Kidney tubule cell (primary cell): ENCODE measurements at regions not wholly inside any gene's neighbourhood (a gene's known extent, or its start where the extent isn't known, plus 50 kb on each side); places are given as distances from the start of the nearest gene placed in this dataset.
"Not testable (repeated sequence)": the region's sequence is repeated elsewhere in the genome, so short reads cannot be mapped to it uniquely, and the experiment has no call there.

Source experiments
- DNase-seq: peaks from one replicate; pipeline ENCODE4 v3.0.0-alpha.2; 2018; ENCODE audit warnings: low spot score

DNA sequence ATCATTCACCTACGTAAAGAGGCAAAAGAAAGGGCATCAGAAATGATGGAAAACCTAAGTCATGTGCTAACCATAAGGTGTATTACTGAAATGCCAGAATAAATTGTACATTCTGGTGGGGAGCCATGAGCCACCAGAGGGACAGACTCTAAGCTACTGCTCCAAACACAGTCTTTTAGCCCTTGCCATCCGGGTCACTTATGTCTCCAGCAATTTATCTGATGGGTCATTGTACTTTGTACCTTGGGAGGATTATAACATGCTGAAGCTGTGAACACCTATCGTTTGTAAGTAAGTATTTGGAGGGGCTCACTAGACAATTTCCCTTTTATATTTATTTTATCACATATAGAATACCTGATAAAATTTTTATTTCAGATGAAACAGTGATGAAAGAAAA is 495.1 kb downstream of the KIF4B start:
- DNase-seq = no peak

DNA sequence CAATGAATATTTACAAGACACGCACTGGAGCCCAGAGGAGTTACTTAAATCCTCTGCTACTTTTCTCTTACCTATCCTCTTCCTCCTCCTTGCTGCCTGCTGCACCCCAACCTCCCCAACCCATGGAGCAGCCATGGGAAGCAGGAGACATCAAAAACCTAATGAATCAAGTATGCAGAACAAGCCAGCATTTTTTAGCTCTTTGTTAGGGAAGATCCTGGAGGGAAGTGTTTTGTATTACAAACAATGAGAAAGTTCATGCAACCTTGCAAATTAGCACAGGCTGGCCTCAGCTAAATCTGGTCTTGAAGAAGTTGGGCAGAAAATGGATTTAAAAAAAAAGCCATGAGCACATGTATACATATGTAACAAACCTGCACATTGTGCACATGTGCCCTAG is 498.8 kb downstream of the KIF4B start:
- no peak for DNase-seq

DNA sequence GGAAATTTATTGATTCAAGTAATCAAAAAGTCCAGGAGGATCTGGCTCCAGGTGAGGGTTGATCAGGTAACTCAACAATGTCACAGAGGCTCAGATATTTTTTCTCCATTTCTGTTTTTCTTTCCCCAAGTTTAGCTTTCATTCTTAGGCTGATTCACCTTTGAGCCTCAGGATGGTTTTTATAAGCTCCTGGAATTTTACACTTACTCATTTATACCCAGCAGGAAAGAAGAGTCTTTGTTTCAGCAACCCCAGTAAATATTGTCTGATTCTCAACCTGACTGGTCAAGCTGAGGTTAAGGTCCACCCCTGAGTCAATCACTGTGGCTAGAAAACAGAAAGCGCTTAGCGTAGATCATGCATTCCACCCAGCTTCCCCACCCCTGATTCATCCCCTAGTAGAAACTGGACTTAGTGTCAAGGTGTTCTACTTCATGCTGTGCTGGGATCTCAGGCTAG is 500.6 kb downstream of the KIF4B start:
- peak; percentile 89 for DNase-seq

DNA sequence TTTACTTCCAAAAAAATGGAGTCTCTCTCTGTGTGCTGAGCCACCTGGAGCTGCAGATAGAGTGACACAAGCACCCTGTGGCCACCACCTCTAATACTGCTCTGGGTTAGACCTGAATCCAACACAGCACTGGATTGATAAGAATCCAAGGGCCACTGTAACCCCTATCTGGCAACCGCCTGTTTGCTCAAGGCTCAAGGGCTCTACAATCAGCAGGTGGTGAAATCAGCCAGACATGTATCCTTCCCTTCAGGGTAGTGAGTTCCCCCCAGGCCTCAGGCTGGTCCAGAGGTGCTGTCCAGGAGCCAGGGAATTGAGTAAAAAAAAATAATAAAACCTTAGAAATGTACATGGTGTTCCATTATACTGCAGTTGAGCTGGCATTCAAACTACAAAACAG is 509.0 kb downstream of the KIF4B start:
- DNase-seq = no peak

DNA sequence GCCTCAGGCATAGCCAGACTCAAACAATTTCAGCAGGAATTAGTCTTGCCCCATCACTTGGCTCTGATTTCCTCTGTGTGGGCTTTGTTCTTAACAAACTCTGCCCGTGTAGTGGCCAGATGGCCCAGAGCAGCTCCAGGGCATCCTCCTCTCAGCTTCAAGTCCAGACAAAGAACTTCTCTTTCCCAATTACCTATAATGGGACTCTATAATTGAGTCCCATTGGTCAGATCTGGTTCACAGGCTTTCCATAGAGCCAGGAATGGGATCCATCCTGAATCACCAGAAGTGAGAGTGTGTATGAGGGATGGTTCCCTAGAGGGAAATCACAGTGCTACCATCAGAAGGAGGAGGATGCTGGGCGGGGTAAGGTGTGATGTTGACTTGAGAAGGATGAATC is 515.8 kb downstream of the KIF4B start:
- DNase-seq = no peak

DNA sequence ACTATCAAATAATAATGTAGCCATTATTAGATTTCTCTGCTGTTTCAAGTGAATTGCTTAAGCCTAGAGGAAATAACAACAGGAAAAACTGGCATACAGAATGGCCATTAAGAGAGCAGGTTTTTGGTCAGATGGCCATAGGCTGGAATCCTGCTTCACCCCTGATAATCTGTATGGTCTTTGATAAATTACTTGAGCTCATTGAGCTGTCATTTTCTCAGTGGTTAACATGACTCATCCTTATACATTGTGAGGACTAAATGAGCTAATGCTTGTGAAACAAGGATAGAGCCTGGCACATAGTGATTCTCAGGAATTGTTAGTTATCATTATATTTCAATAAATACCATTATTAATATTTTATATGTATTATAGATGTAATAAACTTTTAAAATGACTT is 516.5 kb downstream of the KIF4B start:
- peak; percentile 68 for DNase-seq

DNA sequence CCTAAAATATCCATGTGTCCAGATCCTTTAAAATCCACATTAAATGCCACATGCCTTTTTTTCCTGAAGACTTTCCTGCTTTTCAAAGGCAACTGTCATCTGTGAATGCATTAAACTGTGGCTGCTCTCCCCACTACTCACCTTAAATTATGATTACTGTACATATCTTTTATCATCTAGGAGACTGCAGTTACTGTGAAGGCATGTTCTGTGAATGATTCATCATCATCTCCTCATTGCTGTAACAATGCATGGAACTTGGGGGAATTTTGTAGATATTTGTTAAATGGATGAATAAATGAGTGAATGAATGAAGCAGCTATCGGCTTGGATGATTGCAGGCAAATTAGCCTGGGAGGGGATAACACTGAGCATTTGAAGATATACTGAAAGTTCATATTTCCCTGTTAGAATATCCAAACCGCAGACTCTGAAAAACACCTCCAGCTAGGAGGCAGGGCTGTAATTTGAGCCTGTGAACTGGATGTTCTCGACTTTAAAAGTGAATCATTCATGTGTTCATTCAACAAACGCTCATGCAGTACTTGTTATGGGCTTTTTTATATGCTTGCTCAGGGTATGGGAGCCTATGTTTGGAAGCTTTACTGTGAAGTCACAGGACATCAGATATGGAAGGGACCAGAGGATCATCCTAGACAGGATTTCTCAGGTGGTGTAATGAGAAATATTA is 519.2 kb downstream of the KIF4B start:
- DNase-seq = peak; percentile 55

DNA sequence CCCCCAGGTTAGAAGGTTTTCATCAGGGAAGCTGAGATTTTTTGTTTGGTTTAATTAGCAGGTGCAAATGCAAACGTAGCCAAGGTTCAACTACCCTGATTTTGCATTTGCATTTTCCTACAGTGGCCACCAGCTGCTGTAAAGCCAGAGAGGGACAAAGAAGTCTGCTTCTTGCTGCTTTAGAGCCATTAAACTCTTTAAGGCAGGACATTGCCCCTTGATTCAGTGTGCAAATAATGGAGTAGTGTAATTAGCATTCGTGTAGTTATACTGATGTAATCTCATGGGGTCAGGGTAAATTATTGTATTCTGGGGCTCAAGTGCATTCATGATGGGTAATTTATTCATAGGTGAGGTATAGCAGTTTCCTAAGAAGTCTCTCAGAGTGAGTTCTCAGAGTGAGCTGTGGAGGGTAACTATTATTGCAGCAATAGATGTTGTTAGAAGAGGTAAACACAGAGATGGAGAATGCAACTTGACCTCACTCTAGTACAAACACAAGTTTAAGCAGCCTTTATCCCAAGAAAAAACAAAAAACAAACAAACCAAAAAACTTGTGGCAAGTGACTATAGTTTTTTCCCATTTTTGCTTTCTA is 526.5 kb downstream of the KIF4B start:
- no peak for DNase-seq

DNA sequence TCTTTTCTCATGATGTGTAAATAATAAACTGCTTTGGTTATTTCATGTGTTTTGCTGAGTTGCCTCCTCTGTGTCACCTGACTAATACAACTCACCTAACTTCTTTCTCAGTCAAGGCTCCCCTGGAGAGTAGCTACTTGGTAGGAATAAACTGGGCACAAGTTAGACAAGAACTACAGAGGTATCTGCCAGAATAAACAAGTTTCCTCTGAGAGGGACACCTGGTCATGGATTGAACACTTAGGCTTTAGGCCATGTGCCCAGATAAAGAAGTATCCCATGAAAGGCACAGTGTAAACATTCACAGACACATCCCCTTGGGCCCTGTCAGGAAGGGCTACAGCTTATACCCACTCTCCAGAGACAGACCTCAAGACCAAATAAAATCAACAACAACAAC is 532.5 kb downstream of the KIF4B start:
- no peak for DNase-seq

DNA sequence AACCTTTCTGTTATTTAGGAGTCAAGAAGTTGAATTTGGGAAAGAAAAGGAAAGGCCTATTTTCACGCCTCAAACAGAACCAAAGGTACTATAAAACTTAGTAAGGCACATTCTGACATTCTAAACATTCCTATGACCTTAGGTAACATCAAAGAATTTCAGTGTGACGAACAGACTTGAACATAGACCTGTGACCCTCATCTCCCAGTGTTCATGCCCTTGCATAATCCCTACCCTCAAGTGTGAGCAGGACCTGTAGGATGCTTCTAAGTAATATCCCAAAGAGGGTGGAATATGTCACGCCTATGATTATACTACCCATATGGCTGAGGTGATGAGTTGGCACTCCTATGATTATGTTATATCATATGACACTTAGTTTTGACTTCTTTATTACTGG is 540.9 kb downstream of the KIF4B start:
- DNase-seq = peak; percentile 53

DNA sequence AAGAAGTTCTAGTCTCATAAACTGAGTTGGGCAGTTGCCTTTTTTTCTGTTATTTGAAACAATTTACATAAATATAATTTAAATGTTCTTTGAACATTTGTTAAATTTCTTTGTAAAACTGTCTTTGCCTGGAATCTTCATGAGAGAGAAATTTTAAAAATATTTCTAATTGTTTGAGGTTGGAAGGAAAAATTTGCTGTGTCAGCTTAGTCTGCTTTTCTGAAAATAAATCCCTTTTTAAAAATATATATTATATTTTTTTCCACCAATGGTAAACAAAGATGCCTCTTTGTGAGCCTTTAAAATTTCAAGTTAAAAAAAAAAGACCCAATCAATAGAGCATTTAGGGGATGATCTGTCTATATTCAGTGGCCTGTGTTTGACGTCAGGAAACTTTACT is 542.7 kb downstream of the KIF4B start:
- no peak for DNase-seq

DNA sequence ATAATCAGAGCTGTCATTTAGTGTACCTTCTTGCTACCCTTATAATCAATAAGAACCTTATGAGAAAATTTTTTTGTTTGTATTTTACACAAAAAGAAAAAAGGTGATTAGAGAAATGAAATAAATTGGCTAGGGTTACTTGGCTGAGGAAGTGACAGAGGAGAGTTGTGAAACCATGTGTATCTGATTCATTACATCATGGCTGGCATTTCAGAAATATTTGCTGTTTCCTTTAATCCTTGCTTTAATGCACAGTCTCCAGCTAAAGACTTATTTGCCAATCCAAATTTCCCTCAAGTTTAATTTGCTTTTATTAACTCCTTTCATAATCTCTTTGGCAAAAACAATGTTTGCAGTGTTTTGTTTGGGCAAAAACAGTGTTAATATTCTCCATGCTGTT is 543.1 kb downstream of the KIF4B start:
- no peak for DNase-seq

DNA sequence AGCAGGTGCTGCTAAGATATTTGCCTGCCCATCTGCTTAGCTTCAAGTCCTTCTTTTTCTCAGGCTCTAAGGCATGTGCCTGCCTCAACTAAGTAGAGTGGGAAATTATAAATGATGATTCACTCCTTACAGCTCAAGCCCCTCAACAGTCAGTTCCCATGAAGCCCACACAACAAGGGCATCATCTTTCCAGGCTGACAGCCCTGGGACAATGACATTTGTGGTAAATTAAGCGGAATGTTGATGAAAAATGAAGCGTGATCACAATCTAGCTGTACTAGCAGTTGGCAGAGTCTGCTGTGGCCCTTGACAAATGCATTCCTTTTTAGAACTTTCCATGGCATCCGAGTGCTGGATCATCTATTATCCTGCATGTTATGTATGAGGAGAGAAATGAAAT is 548.6 kb downstream of the KIF4B start:
- no peak for DNase-seq

DNA sequence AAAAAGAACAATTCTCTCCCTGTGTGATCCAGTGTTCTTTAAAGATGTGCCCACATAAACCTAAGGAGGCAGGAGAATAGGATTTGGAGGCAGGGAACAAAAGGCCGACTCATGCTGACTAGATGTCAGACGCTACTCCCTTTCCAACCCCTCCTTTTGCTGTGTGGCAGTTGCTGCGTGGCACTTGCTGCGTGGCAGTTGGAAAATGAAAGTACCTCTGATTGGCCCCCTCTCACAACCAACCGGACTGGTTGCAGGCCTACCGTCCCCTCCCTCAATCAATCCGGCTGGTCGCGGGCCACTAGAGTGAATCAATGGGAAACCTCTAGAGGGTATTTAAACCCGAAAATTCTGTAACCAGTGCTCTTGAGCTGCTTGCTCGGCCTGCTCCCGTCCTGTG is 551.0 kb downstream of the KIF4B start:
- no peak for DNase-seq

DNA sequence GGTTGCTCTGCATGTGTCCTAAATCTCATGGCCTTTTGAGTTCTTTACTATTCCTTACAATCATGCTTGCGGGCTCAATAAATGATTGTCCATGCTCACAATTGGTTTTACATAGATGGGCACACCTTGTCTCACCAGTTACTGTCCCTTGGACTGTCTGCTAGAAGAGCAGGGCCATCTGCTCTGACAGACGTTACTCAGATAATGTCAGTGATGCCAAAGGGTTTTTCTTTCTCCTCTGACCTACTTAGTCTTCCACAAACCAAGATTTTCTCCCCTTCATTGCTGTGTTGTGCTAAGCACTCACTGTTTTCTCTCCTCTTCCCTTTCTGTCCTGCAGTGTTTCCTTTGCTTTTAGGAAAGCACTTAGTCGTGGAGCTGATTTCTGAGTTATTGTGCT is 562.3 kb downstream of the KIF4B start:
- DNase-seq = no peak

DNA sequence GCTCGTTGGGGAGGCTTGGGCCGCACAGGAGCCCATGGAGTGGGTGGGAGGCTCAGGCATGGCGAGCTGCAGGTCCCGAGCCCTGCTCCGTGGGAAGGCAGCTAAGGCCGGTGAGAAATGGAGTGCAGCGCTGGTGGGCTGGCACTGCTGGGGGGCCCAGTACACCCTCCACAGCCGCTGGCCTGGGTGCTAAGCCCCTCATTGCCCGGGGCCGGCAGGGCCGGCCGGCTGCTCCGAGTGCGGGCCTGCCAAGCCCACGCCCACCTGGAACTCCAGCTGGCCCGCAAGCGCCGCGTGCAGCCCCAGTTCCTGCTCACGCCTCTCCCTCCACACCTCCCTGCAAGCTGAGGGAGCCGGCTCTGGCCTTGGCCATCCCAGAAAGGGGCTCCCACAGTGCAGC is 573.3 kb downstream of the KIF4B start:
- DNase-seq = not testable (repeated sequence)

DNA sequence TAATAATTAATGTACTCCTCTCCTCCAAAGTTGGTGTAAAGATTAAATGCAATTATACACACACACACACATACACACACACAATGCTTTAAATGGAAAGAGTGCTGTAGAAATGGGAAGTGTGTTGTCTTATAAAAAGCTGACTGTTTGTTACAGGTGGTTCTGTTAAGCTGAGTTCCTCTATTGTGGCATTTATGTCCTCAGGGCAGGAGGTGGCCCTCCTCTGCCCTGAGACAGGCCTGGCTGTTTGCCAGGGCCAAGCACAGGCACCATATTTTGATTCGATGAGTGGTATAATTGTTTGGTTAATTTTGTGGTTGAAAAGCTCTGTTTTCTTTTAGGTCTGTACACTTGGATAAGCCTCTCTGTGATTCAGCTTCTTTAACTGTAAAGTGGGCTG is 573.9 kb downstream of the KIF4B start:
- DNase-seq = peak; percentile 1

DNA sequence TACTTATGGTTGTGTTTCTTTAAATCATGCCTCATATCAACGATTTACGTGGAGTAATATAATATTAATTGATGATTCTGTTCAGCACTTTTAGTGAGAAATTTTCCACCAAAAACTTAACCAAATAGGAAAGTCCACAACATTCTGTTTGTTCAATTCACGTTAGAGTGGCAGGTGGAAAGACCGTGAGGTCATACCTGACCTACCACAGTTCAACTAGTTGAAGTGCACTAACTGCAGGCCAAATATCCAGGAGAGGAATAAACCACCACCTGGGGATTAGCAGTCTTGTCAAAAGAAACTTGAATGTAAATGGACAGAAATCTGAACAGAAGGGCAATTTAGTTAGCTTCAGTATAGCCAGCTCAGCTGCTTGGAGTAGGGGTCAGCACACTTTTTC is 577.7 kb downstream of the KIF4B start:
- DNase-seq = no peak

DNA sequence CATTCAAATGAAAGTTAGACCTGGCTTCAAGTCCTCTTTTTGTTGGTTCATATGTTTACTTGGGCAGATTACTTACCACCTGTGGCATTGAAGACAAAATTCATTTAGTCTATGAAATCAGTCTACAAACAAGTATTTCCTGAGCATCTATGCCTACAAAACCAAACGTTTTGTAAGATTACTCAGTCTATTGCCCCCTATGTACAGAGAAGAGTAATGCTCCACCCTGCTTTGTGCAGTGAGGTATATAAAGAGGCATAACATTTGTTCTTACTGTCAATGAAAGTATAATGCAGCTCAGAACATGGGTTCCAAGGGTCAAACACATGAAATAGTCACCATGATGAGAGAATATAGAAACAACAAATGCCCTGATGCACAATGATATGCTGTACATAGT is 580.7 kb downstream of the KIF4B start:
- no peak for DNase-seq

DNA sequence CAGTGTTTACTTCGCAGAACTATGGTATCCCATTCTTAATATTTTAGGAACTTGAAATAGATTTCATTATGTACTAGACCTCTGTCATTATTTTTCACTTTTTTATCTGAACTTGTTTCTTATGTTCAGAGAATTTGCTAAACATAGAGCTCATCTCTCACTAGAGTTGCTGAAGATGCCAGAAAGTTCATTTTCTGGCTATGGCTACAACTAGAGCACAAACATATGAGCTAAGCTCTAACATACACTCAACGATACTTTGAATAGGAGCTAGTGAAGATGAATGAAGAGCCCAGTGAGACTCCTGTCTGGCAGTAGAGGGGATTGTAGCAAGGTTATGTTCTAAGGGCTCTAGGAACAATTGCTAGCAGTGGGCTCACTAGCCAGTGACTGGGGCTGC is 582.2 kb downstream of the KIF4B start:
- DNase-seq = no peak

DNA sequence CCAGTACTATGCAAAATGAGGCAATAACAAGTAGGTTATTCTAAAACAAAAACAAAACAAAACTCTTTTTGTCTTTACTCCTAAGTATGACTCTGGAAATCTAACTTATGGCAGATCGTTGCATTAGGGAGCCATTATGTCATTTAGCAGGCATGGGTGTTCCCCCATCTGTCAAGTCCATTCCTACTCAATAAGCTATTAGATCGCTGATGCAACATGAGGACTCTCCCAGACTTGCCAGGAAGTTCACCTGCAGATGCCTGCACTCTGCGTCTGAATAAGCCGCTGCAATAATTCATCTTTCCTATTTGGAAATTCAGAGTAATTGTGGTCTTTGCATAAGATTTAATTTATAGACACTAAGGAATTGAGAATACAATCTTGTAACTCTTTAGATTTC is 585.0 kb downstream of the KIF4B start:
- DNase-seq = no peak

DNA sequence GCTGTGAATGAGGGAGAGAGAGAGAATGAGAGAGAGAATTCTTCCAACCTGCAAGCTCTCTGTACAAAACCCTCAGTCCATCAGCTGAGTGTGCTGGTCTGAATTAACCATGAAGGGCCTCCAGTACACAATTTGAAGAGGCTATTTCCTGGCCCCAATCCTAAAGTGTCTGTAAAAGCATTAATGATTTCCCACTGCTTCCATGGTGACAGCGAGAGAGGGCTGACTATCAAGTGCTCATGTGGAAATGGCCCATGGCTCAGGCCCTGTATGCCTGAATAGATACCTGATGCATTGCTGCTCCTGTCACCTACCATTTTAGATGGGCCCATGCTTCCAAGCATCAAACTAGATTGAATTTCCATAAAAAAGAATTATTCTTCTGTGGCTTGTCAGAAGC is 592.4 kb downstream of the KIF4B start:
- no peak for DNase-seq

DNA sequence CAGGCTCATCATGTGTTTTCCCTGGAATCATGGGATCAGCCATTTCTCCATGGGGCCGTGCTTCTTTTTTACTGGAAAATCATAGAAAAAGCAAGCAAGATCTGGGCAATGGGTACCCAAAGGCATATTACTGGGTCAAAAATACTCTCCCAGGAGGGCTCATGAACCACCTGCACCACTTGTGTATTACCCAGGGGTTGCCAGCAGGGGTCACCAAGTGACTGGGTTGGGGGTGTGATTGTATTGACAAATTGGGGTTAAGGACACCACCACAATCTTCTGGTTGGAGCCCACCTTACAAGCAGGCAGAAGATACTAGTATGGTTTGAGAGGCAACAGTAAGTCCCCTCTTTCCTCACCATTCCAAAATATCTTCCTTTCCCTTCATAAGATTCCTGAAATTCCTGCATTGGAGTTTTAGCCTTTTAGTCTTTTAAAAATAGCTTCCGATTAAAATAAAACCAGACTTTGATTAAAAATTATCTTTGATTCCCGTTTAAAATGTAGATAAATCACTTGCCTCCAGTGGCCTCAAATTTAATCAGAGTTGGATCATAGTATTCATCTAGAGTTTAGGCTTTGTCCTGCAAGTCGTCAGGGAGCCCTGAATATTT is 603.3 kb downstream of the KIF4B start:
- DNase-seq = peak; percentile 38

DNA sequence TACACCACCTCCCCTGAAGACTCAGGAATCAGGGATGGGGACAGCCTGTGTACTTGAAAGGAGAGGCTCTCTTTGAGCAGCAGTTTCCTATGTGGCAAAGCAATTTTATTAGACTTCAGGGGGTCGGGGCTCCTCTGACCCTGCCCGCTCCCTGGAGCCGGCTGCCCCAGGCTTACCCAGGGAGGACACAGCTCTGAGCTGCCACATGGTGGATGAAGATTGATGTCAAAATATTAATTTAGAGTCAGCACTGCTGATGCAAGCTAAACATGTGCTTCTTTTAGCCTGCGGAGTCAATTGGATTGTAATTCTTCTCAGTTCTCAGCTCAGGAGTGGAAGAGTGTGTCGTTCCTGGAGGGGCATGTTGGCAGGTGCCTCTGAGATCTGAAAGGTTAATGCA is 606.1 kb downstream of the KIF4B start:
- no peak for DNase-seq
